Stimulated activated CD8-positive, alpha-beta memory T cell treated with anti-CD3 and anti-CD28 coated beads, Interleukin-4, amount 100 ng/mL, for 48 hours (primary cell): ENCODE measurements at regions not wholly inside any gene's neighbourhood (a gene's known extent, or its start where the extent isn't known, plus 50 kb on each side); places are given as distances from the start of the nearest gene placed in this dataset.

Source experiments
- DNase-seq: peaks from one replicate; pipeline ENCODE4 v3.0.0-alpha.2; 2020

GRCh38 chr6:20313960-20314530, 87.6 kb upstream of the E2F3 start:
- DNase-seq = no peak

- no peak for DNase-seq
These were observed 86.5 kb upstream of the E2F3 start for GRCh38 chr6:20314866-20315845.

- DNase-seq = no peak
These were observed 84.2 kb upstream of the E2F3 start for GRCh38 chr6:20317430-20317829.

GRCh38 chr6:20318851-20319387, 82.8 kb upstream of the E2F3 start:
- no peak for DNase-seq

DNA sequence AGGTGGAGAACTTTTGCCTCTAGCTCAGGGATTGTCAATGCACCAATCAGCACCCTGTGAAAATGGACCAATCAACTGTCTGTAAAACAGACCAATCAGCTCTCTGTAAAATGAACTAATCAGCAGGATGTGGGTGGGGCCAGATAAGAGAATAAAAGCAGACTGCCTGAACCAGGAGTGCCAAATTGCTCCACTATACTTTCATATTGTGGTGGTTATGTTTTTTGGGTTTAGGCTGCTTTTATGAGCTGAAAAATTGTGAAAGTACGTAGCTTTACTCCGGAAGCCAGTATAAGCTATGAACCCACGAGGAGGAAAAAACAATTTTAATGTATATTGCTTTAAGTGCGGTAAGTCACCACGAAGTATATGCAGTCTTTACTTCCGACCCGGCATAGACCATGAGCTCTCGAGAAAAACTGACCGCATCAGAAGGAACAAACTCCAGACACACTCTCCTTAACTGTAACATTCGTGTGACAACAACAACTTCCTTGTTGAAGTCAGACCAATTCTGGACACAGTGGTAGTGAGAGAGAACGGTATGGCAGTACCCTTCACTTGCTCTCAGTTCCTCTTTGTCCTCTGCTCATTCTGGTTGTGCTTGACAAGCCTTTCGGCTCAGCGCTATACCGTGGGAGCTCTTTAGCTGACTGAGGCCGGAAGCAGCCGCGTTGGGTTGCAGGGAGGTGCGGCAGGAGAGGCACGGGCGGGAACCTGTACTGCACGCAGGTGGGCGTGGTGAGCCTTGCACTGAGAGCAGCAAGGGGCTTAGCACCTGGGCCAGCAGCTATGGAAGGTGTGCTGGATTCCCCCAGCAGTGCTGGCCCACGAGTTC, 81.9 kb upstream of the E2F3 start:
- peak; percentile 75 for DNase-seq

- DNase-seq = no peak
These were observed 75.8 kb upstream of the E2F3 start for GRCh38 chr6:20325641-20326421.

DNA sequence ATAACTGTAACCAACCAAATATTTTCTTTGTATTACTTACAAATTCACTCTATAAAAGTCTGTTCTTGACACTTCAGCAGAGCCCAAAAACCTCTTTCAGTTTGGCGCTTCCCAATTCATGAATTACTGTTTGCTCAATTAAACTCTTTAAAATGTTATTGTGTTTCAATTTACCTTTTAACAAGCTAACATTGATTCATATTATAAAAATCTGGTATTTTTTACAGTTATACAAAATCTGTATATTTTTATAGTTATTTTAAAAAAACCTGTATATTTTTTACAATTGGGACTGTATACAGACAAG, 75.3 kb upstream of the E2F3 start:
- DNase-seq = no peak

GRCh38 chr6:20327141-20327540, 74.5 kb upstream of the E2F3 start:
- DNase-seq = no peak

DNA sequence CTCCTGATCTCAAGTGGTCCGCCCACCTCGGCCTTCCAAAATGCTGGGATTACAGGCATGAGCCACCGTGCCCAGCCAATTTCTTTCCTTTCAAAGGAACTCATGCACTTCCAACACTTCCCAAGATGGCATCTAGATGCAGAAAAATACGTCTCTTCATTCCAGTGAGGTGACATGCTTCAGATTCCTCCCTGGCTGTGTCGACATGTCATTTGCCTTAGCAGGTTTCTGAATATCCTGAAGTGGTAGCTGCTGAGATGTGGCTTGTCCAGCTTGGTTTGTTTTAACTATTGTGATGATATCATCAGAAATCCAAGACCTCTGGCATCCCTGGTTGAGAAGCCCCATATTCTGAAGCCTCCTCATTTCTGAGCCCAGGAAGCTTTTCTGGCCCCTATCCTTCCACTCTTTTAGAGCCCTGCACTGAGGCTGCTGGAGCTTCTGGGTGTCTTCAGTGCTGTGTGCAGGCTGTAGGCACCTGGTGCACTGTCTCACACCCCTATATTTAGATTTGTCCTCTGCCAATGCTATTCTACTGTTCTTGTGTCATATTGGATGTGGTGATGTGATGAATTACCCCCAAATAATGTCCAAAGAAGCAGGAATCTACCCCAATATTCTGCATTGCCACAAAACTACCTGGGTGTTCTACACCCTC, 73.3 kb upstream of the E2F3 start:
- no peak for DNase-seq

DNA sequence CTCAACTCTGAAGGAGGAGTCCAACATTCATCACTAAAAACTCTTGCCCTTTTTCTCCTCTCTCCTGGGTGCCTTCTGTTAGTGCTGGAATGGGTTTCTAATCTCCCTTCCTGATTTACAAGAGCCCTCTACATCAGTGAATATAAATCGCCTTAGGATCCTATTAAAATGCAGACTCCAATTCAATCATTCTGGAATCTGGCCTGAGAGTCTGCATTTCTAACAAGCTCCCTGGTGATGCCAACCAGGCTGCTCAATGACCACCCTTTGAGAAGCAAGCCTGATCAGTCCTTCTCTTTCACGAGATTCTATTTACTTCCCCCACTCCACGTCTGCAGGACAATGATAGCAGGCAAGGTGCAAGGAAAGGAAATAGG, 72.8 kb upstream of the E2F3 start:
- DNase-seq = no peak

DNA sequence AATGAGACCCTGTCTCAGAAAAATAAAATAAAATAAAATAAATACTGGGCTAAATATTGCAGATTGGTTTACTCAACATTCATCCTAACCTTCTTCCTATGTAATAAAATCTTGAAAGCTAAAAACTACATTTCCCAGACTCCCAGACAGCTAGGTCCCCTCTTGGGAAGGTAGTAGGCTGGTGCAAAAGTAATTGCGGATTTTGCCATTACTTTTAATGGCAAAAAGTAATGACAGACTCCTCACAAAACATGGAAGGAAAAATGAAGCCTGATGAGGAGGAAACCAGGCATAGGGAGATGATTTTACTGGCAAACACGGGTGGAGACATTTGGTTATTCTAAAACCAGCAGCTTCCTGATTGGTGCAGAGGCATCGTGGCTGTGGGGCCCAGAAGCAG, 70.6 kb upstream of the E2F3 start:
- no peak for DNase-seq

- DNase-seq = no peak
These were observed 70.1 kb upstream of the E2F3 start for GRCh38 chr6:20331625-20332024.

GRCh38 chr6:20332441-20333006, 69.2 kb upstream of the E2F3 start:
- DNase-seq = no peak

GRCh38 chr6:20333721-20334269, 67.9 kb upstream of the E2F3 start:
- no peak for DNase-seq

- no peak for DNase-seq
These were observed 67.3 kb upstream of the E2F3 start for GRCh38 chr6:20334334-20334733.

DNA sequence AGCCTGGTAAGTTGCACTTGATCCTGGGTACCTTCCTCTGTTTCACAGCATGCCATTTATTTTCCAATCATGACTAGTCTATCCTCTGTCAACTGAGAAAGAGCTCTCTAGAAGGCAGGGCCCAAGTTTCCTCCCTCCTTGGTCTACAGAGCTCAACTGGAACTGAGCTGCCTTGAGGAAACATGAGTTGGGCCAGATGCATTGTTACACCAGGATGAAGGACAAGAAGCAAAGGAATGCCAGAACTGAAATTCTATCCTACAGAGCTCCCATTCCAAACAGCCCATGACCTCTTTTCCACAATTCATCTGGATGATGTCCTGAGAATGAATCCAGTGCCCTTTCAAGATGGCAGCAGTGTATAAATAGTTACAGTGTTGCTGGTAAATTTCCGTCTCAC, 66.7 kb upstream of the E2F3 start:
- DNase-seq = no peak

- DNase-seq = no peak
These were observed 65.8 kb upstream of the E2F3 start for GRCh38 chr6:20335872-20336271.

DNA sequence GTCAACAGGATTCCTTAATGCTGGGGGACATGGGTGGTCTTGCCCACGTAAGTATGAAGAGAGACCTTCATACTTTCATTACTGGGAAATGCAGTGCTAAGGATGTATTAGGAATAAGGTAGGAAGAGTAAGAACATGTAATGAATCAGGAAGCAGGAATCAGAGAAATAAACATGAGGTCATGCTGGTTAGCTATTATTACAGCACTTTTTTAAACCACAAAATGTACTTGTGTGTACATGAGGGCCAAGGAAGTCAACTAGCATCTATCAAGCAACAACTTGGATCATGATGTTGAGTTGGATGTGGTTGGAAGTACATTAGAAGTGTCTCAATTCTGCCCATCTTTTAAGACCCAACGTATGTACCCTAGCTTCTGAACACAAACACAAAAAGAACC, 63.5 kb upstream of the E2F3 start:
- no peak for DNase-seq

DNA sequence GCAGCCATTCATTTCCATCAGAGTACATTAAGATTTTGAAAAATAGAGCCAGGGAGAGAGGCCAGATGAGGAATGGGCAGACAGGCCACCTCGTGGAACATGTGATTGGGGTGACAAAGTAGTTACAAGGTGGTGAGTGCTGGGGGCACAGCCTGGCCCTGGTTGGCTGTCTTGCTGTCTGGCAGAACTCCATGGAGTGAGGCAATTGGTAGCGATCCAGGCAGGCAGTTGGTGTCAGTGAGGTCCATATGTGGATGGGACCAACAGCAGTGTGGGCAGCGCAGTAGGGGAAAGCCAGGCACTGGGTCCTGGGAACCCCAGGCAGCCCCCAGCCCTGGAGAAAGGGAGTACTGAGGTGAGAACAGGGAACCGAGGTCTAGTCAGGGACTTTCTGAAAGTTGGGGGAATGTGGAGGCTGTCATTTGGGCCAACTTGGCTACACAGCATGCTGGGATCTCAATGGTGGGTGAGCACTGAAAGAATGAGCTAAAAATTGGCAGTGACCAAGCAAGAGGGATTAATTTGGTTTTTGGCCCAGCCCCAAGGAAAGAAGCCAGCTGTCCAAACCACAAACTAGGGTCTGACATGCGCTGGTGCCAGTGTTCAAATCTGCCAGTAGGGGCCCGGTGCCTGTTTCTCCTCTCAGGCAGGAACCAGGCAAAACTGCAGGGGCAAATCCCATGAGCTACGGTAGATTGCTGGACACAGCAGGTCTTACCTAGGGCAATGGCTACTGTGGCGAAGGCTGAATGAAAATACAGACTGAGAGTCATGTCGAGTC, 61.4 kb upstream of the E2F3 start:
- DNase-seq = no peak

GRCh38 chr6:20341096-20341495, 60.6 kb upstream of the E2F3 start:
- DNase-seq = no peak

DNA sequence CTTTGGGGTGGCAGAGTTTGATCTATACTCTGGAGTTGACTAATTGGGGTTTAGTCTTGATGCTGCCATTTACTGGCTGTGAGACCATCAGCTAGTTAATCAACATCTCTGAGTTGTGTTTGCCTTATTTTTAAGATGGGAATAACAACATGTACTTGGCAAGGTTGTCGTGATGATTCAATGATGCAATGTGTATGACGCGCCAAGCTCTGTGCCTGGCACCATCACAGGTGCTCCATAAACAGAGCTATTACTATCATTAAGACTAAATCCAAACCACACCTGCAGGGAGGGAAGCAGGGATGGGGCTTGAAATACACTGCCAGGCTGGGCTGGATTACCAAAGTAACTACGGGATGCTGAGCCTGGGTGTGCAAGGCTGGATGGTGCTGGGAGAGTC, 60.1 kb upstream of the E2F3 start:
- DNase-seq = no peak
